T-cell (primary cell): ENCODE measurements at regions not wholly inside any gene's neighbourhood (a gene's known extent, or its start where the extent isn't known, plus 50 kb on each side); places are given as distances from the start of the nearest gene placed in this dataset.
"Not testable (repeated sequence)": the region's sequence is repeated elsewhere in the genome, so short reads cannot be mapped to it uniquely, and the experiment has no call there.

Experiments
- ATAC-seq, 4 experiments: fragments of 200-7000 bp in 3 of 4; fragments of 150-1000 bp in 1 of 4; cut with Tn5 transposase; replicated peaks in 1 of 4; 1 replicate in 3 of 4; 2 replicates in 1 of 4; pipeline ENCODE4 v1.10.0; 2021; ENCODE audit warnings: moderate library complexity in 3 of 4, mild to moderate bottlenecking in 2 of 4, moderate number of reproducible peaks in 1 of 4
- CTCF ChIA-PET, 2 donors: fragments of 300-600 bp; sonication (Branson Sonifier 250); formaldehyde crosslinking; loops; one replicate each; lab custom pipeline; 2022; ENCODE audit warnings: antibody characterized with exemption in 2 of 2; lab: Charles Lee
- POLR2A ChIA-PET, 2 donors: fragments of 300-600 bp; sonication (Branson Sonifier 250); formaldehyde crosslinking; loops; one replicate each; lab custom pipeline; 2022; ENCODE audit warnings: antibody characterized with exemption in 2 of 2; lab: Charles Lee
- DNase-seq, 35 experiments: peaks; one replicate each; pipeline versions ENCODE4 v3.0.0 to v3.0.0-alpha.2; 2013 to 2023
- H3K27ac ChIP-seq: one replicate; pipeline ENCODE4 v1.5.1; 2013; ENCODE audit warnings: low read length
- H3K27me3 ChIP-seq, 2 experiments: replicated peaks in 1 of 2; 1 replicate in 1 of 2; 2 replicates in 1 of 2; pipeline versions ENCODE4 v1.6.1 to v1.7.0; 2013; ENCODE audit warnings: low read length in 1 of 2, mixed read lengths in 1 of 2; ENCODE audit not compliant: control insufficient read depth in 2 of 2, insufficient read depth in 2 of 2; ENCODE audit errors: extremely low read depth in 1 of 2
- H3K36me3 ChIP-seq, 2 donors: 1 replicate in 1 of 2; 2 replicates in 1 of 2; pipeline versions ENCODE4 v1.6.1 to v1.7.0; 2013; ENCODE audit warnings: low read length in 1 of 2; ENCODE audit not compliant: control insufficient read depth in 2 of 2, insufficient read depth in 1 of 2; ENCODE audit errors: extremely low read depth in 1 of 2
- H3K4me1 ChIP-seq, 2 experiments: 1 replicate in 1 of 2; 2 replicates in 1 of 2; pipeline versions ENCODE4 v1.6.1 to v1.7.0; 2013; ENCODE audit warnings: low read length in 2 of 2, mixed read lengths in 1 of 2; ENCODE audit not compliant: insufficient read depth in 2 of 2, control insufficient read depth in 1 of 2; ENCODE audit errors: extremely low read depth in 1 of 2
- H3K4me3 ChIP-seq, 2 donors: 1 replicate in 1 of 2; 2 replicates in 1 of 2; pipeline versions ENCODE4 v1.5.1 to v1.7.0; 2013; ENCODE audit warnings: mild to moderate bottlenecking in 2 of 2, low read length in 1 of 2, moderate library complexity in 1 of 2; ENCODE audit not compliant: control insufficient read depth in 1 of 2; ENCODE audit errors: extremely low read depth in 1 of 2
- H3K9me3 ChIP-seq: 2 replicates; pipeline ENCODE4 v1.7.0; 2013
- H3K27ac Mint-ChIP-seq, 2 donors: one replicate each; pipeline ENCODE4 v1.8.0; 2020 to 2021; ENCODE audit warnings: mild to moderate bottlenecking in 2 of 2, mixed read lengths in 2 of 2
- H3K27me3 Mint-ChIP-seq, 2 donors: one replicate each; pipeline ENCODE4 v1.8.0; 2021 to 2022; ENCODE audit warnings: mixed read lengths in 2 of 2
- H3K36me3 Mint-ChIP-seq: one replicate; pipeline ENCODE4 v1.8.0; 2021; ENCODE audit warnings: mixed read lengths
- H3K4me1 Mint-ChIP-seq, 3 donors: one replicate each; pipeline ENCODE4 v1.8.0; 2020 to 2022; ENCODE audit warnings: mixed read lengths in 3 of 3, mild to moderate bottlenecking in 1 of 3
- H3K4me3 Mint-ChIP-seq, 3 donors: one replicate each; pipeline ENCODE4 v1.8.0; 2020 to 2022; ENCODE audit warnings: mild to moderate bottlenecking in 3 of 3, mixed read lengths in 3 of 3, moderate library complexity in 3 of 3
- H3K9me3 Mint-ChIP-seq, 3 donors: one replicate each; pipeline ENCODE4 v1.8.0; 2020 to 2022; ENCODE audit warnings: mixed read lengths in 3 of 3
- WGBS: methylation state at CpG from one replicate; pipeline ENCODE4 v1.1.5; 2013; ENCODE audit warnings: missing lambda C conversion rate; ENCODE audit not compliant: insufficient coverage; 5-methylcytosine and 5-hydroxymethylcytosine counted together

GRCh38 chr19:20315543-20315942 is 148.5 kb downstream of the ZNF486 start:
- H3K4me1 ChIP-seq = no peaks in the 10 kb centered on the region
- WGBS = no CpG with 5 or more reads among the region's 6 CpGs
- H3K27me3 ChIP-seq = peaks cover 0 to 4% of the 10 kb centered on the region in 2 experiments
- ATAC-seq = no peak
- POLR2A ChIA-PET = no interaction called here
- H3K4me3 ChIP-seq = no peak overlapping the region
- Mint-ChIP-seq H3K4me3 (no peak overlapping the region), H3K9me3 (peaks cover 0 to 4% (median 0%) of the 10 kb centered on the region in 3 donors), H3K36me3 (no peaks in the 10 kb centered on the region), H3K27me3 (peaks cover 0 to 6% of the 10 kb centered on the region in 2 donors), H3K4me1 (no peaks in the 10 kb centered on the region), H3K27ac (no peak overlapping the region)
- DNase-seq = no peak
- H3K27ac ChIP-seq = no peak overlapping the region
- no peaks in the 10 kb centered on the region for H3K36me3 ChIP-seq
- CTCF ChIA-PET = no interaction called here
- no peaks in the 10 kb centered on the region for H3K9me3 ChIP-seq

DNA sequence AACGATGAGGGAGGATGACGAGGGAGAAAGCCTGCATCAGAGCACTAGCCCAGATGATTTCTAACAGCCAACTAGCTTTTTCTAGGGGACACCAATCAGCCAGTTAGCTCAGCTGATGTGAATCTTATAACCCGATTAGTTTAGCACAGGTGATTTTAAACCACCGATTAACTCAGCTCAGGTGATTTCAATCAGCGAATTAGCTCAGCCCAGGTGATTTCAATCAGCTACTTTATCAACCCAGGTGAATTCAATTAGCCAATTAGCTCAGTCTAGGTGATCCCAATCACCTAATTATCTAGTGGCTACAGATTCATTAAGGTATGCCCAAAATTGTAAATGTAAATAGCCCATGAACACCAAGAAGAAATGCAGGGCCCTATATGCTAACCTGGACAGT is 146.9 kb downstream of the ZNF486 start:
- no peaks in the 10 kb centered on the region for H3K4me1 ChIP-seq
- H3K9me3 Mint-ChIP-seq = peaks cover 0 to 4% (median 0%) of the 10 kb centered on the region in 3 donors
- H3K36me3 Mint-ChIP-seq = no peaks in the 10 kb centered on the region
- ChIA-PET CTCF (no interaction called here), POLR2A (no interaction called here)
- no peak overlapping the region for H3K27ac ChIP-seq
- H3K9me3 ChIP-seq = no peaks in the 10 kb centered on the region
- 89% methylated on average over 5 of the region's 5 CpGs for WGBS
- H3K27me3 ChIP-seq = peaks cover 0 to 4% of the 10 kb centered on the region in 2 experiments
- DNase-seq (no peak), ATAC-seq (no peak)
- H3K4me3 Mint-ChIP-seq = no peak overlapping the region
- no peaks in the 10 kb centered on the region for H3K4me1 Mint-ChIP-seq
- H3K4me3 ChIP-seq = no peak overlapping the region
- no peak overlapping the region for H3K27ac Mint-ChIP-seq
- H3K36me3 ChIP-seq = no peaks in the 10 kb centered on the region
- peaks cover 0 to 3% of the 10 kb centered on the region in 2 donors for H3K27me3 Mint-ChIP-seq

GRCh38 chr19:20307127-20307526 is 140.1 kb downstream of the ZNF486 start:
- 50% methylated on average over 1 of the region's 3 CpGs for WGBS
- Mint-ChIP-seq H3K27me3 (peaks cover 0 to 7% of the 10 kb centered on the region in 2 donors), H3K9me3 (peaks cover 0 to 13% (median 0%) of the 10 kb centered on the region in 3 donors), H3K27ac (no peak overlapping the region), H3K36me3 (no peaks in the 10 kb centered on the region), H3K4me1 (no peaks in the 10 kb centered on the region), H3K4me3 (no peak overlapping the region)
- ATAC-seq (no peak), DNase-seq (no peak)
- no peaks in the 10 kb centered on the region for H3K36me3 ChIP-seq
- ChIA-PET POLR2A (no interaction called here), CTCF (no interaction called here)
- no peak overlapping the region for H3K27ac ChIP-seq
- no peaks in the 10 kb centered on the region for H3K9me3 ChIP-seq
- peaks cover 0 to 3% of the 10 kb centered on the region in 2 experiments for H3K27me3 ChIP-seq
- H3K4me3 ChIP-seq = no peak overlapping the region
- no peaks in the 10 kb centered on the region for H3K4me1 ChIP-seq

DNA sequence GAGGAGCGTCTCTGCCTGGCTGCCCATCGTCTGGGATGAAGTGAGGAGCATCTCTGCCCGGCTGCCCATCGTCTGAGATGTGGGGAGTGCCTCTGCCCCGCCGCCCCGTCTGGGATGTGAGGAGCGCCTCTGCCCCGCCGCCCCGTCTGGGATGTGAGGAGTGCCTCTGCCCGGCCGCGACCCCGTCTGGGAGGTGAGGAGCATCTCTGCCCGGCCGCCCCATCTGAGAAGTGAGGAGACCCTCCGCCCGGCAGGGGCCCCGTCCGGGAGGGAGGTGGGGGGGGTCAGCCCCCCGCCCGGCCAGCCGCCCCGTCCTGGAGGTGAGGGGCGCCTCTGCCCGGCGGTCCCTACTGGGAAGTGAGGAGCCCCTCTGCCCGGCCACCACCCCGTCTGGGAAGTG is 129.3 kb downstream of the ZNF486 start:
- POLR2A ChIA-PET, ATAC-seq, H3K27me3 Mint-ChIP-seq: not testable (repeated sequence)

DNA sequence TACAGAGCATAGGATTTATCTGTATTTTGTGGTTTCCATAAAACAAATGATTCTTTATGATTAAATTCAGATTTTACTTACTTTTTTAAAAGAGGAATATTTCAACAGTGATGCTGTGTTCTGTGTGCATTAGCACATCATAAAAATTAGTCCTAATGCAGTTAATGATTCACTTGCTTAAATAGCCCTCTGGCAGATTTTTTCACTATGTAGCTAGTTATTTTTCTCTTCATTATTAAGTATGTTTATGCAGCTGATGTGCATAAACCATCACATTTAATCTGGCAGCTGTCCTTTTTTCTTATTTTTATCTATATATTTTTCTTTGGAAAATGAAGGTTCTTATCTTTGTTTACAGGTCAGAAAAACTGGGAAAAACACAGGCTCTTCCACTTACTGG is 127.2 kb downstream of the ZNF486 start:
- ATAC-seq = no peak
- Mint-ChIP-seq H3K4me3 (no peak overlapping the region), H3K9me3 (no peaks in the 10 kb centered on the region), H3K27me3 (no peaks in the 10 kb centered on the region), H3K36me3 (no peaks in the 10 kb centered on the region), H3K4me1 (no peaks in the 10 kb centered on the region), H3K27ac (no peak overlapping the region)
- ChIA-PET CTCF (interaction anchor here in 1 of 2 donors (0.6 kb wide), 1 partner anchor 191 kb away, joined by 4 read pairs; no protein-coding TSS in a partner anchor), POLR2A (no interaction called here)
- Histone ChIP-seq H3K9me3 (no peaks in the 10 kb centered on the region), H3K27ac (no peak overlapping the region), H3K27me3 (no peaks in the 10 kb centered on the region), H3K4me3 (no peak overlapping the region), H3K36me3 (no peaks in the 10 kb centered on the region), H3K4me1 (no peaks in the 10 kb centered on the region)
- DNase-seq = no peak

More for the DNA sequence above, 129.3 kb downstream of the ZNF486 start:
- 97% methylated on average over 9 of the region's 30 CpGs for WGBS
- H3K27me3 ChIP-seq, H3K4me1 ChIP-seq, H3K36me3 ChIP-seq, DNase-seq, H3K27ac Mint-ChIP-seq, H3K9me3 ChIP-seq, H3K4me3 Mint-ChIP-seq, CTCF ChIA-PET, H3K4me3 ChIP-seq, H3K9me3 Mint-ChIP-seq, H3K4me1 Mint-ChIP-seq, H3K27ac ChIP-seq, H3K36me3 Mint-ChIP-seq: not testable (repeated sequence)

- H3K4me3 Mint-ChIP-seq, H3K36me3 Mint-ChIP-seq, DNase-seq, H3K4me3 ChIP-seq, CTCF ChIA-PET, H3K9me3 ChIP-seq, H3K9me3 Mint-ChIP-seq, ATAC-seq, H3K27ac Mint-ChIP-seq, H3K36me3 ChIP-seq, H3K4me1 ChIP-seq, H3K27ac ChIP-seq, H3K4me1 Mint-ChIP-seq, H3K27me3 ChIP-seq, H3K27me3 Mint-ChIP-seq, POLR2A ChIA-PET: not testable (repeated sequence)
- WGBS = no CpG with 5 or more reads among the region's 1 CpG
These were observed 125.5 kb downstream of the ZNF486 start for GRCh38 chr19:20292520-20292919.

DNA sequence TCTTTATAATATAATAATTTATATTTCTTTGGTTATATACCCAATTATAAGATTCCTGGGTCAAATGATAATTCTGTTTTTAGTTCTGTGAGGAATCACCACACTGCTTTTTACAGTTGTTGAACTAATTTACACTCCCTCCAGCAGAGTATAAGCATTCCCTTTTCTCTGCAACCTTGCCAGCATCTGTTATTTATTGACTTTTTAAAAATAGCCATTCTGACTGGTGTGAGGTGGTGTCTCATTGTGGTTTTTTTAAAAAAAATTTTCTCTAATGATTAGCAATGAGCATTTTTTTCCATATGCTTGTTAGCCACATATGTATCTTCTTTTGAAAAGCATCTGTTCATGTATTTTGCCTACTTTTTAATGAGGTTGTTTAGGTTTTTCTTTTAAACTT is 122.2 kb downstream of the ZNF486 start:
- H3K27me3 Mint-ChIP-seq = no peaks in the 10 kb centered on the region

More for the DNA sequence above, 122.2 kb downstream of the ZNF486 start:
- DNase-seq (no peak), ATAC-seq (no peak)
- Histone ChIP-seq H3K9me3 (no peaks in the 10 kb centered on the region), H3K27me3 (no peaks in the 10 kb centered on the region), H3K4me1 (no peaks in the 10 kb centered on the region), H3K36me3 (no peaks in the 10 kb centered on the region), H3K27ac (no peak overlapping the region), H3K4me3 (no peak overlapping the region)
- Mint-ChIP-seq H3K4me1 (no peaks in the 10 kb centered on the region), H3K36me3 (no peaks in the 10 kb centered on the region), H3K27ac (no peak overlapping the region), H3K4me3 (no peak overlapping the region), H3K9me3 (peaks cover 4 to 6% (median 6%) of the 10 kb centered on the region in 3 donors)
- ChIA-PET POLR2A (no interaction called here), CTCF (interaction anchor here in 1 of 2 donors (0.6 kb wide), 1 partner anchor 18 kb away, joined by 4 read pairs; no protein-coding TSS in a partner anchor)
